PFSK-1 (cell line): ENCODE measurements at regions not wholly inside any gene's neighbourhood (a gene's known extent, or its start where the extent isn't known, plus 50 kb on each side); places are given as distances from the start of the nearest gene placed in this dataset.

Source experiments
- POLR2AphosphoS5 ChIP-seq: IDR thresholded peaks from 2 replicates; pipeline ENCODE4 v1.6.1; 2012; ENCODE audit warnings: low read depth, mild to moderate bottlenecking, control low read depth, low read length, moderate library complexity
- REST ChIP-seq, 2 experiments: IDR thresholded peaks; 2 replicates each; pipeline versions ENCODE4 v1.6.1 to v1.8.0; 2011 to 2012; ENCODE audit warnings: low read depth in 2 of 2, low read length in 2 of 2, control low read depth in 1 of 2, inconsistent platforms in 1 of 2, mild to moderate bottlenecking in 1 of 2, moderate library complexity in 1 of 2; ENCODE audit not compliant: insufficient read depth in 1 of 2

GRCh38 chr7:22909917-22910316 lies 87.3 kb upstream of the TOMM7 start:
- no peak for TF ChIP-seq REST (IDR thresholded peaks at IDR 0.05; ENCODE audit: insufficient read depth in 1 of 2, low read depth in 2 of 2, low read length in 2 of 2)
- TF ChIP-seq POLR2AphosphoS5, result no peak
